Neutrophil (primary cell): ENCODE measurements at regions not wholly inside any gene's neighbourhood (a gene's known extent, or its start where the extent isn't known, plus 50 kb on each side); places are given as distances from the start of the nearest gene placed in this dataset.

Experiments used
- H3K27ac ChIP-seq: fragments of 200-600 bp; sonication (generic); 2 replicates; pipeline ENCODE4 v1.5.1; 2016; ENCODE audit warnings: mild to moderate bottlenecking, moderate library complexity
- H3K27me3 ChIP-seq: fragments of 200-600 bp; sonication (generic); 2 replicates; pipeline ENCODE4 v1.6.0; 2016; ENCODE audit warnings: mild to moderate bottlenecking
- H3K36me3 ChIP-seq: fragments of 200-600 bp; sonication (generic); 2 replicates; pipeline ENCODE4 v1.5.1; 2017
- H3K4me1 ChIP-seq, 2 experiments: fragments of 200-600 bp in 1 of 2; sonication (generic) in 1 of 2; 1 replicate in 1 of 2; 2 replicates in 1 of 2; pipeline versions ENCODE4 v1.5.1 to v1.6.1; 2013 to 2016; ENCODE audit warnings: low read depth in 1 of 2, low read length in 1 of 2, mild to moderate bottlenecking in 1 of 2, moderate library complexity in 1 of 2; ENCODE audit not compliant: control insufficient read depth in 1 of 2, insufficient read depth in 1 of 2
- H3K4me3 ChIP-seq, 2 experiments: fragments of 200-600 bp in 1 of 2; sonication (generic) in 1 of 2; 1 replicate in 1 of 2; 2 replicates in 1 of 2; pipeline ENCODE4 v1.5.1; 2013 to 2016; ENCODE audit warnings: low read depth in 1 of 2, low read length in 1 of 2, mild to moderate bottlenecking in 1 of 2, moderate library complexity in 1 of 2
- H3K9me3 ChIP-seq: fragments of 200-600 bp; sonication (generic); 2 replicates; pipeline ENCODE4 v1.5.1; 2016
- TF ChIP-seq, protein P1 (sequence below): fragments of 200-600 bp; sonication (generic); IDR thresholded peaks from 2 replicates; pipeline ENCODE4 v1.5.1; 2016; ENCODE audit warnings: antibody characterized with exemption

GRCh38 chr5:4215143-4215542 is 619.5 kb downstream of the IRX1 start:
- no peak overlapping the region for H3K27ac ChIP-seq
- no peaks in the 10 kb centered on the region for H3K36me3 ChIP-seq
- no peaks in the 10 kb centered on the region for H3K27me3 ChIP-seq
- no peaks in the 10 kb centered on the region for H3K9me3 ChIP-seq
- H3K4me3 ChIP-seq, result no peak overlapping the region
- no peaks in the 10 kb centered on the region for H3K4me1 ChIP-seq
- TF ChIP-seq, protein P1, sequence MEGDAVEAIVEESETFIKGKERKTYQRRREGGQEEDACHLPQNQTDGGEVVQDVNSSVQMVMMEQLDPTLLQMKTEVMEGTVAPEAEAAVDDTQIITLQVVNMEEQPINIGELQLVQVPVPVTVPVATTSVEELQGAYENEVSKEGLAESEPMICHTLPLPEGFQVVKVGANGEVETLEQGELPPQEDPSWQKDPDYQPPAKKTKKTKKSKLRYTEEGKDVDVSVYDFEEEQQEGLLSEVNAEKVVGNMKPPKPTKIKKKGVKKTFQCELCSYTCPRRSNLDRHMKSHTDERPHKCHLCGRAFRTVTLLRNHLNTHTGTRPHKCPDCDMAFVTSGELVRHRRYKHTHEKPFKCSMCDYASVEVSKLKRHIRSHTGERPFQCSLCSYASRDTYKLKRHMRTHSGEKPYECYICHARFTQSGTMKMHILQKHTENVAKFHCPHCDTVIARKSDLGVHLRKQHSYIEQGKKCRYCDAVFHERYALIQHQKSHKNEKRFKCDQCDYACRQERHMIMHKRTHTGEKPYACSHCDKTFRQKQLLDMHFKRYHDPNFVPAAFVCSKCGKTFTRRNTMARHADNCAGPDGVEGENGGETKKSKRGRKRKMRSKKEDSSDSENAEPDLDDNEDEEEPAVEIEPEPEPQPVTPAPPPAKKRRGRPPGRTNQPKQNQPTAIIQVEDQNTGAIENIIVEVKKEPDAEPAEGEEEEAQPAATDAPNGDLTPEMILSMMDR, result no peak

DNA sequence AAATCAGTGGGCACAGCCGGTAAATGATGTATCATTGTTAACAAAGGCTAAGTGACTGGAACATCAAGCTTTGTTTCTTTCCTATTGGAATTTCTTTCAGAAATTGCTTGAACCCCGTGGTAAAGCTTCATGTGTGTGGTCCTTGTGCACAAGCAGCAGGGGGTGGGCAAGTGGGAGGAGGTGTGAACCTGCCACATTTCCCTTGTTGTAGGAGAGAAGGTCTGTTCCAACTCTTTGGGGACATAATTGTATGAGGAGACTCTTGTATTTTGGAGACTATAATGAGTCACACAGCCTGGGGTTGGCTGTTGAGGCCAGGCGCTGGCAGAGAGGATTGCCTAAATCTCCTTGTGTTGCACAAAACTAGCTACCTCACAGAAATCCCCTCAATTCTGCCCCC is 620.5 kb downstream of the IRX1 start:
- Histone ChIP-seq H3K9me3 (no peaks in the 10 kb centered on the region), H3K27me3 (no peaks in the 10 kb centered on the region), H3K4me3 (no peak overlapping the region), H3K27ac (no peak overlapping the region), H3K36me3 (no peaks in the 10 kb centered on the region), H3K4me1 (no peaks in the 10 kb centered on the region)
- TF ChIP-seq, protein P1, result no peak

DNA sequence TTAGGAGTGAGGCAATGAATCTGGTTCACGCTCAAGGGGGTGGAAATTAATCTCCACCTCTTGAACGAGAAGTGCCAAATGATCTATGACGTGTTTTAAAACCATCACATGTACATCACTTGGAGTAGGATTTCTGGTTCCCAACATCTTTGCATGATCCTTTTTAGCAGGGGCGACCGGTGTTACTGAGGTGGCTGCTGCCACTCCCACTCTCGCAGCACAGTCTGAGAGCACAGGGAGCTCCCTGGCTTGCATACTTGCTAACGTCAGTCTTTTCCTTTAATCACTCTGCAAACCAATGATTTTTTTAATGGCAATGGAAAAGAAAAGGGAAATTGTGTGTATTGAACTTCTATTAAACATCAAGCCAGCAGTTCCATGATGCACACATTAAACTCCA is 624.4 kb downstream of the IRX1 start:
- Histone ChIP-seq H3K27me3 (no peaks in the 10 kb centered on the region), H3K36me3 (no peaks in the 10 kb centered on the region), H3K4me3 (no peak overlapping the region), H3K4me1 (no peaks in the 10 kb centered on the region), H3K9me3 (no peaks in the 10 kb centered on the region), H3K27ac (no peak overlapping the region)
- TF ChIP-seq, protein P1, result no peak

- Histone ChIP-seq H3K27me3 (no peaks in the 10 kb centered on the region), H3K4me1 (no peaks in the 10 kb centered on the region), H3K4me3 (no peak overlapping the region), H3K36me3 (no peaks in the 10 kb centered on the region), H3K9me3 (no peaks in the 10 kb centered on the region), H3K27ac (no peak overlapping the region)
- TF ChIP-seq, protein P1, result no peak
Observed at GRCh38 chr5:4221048-4221447, 625.4 kb downstream of the IRX1 start.

DNA sequence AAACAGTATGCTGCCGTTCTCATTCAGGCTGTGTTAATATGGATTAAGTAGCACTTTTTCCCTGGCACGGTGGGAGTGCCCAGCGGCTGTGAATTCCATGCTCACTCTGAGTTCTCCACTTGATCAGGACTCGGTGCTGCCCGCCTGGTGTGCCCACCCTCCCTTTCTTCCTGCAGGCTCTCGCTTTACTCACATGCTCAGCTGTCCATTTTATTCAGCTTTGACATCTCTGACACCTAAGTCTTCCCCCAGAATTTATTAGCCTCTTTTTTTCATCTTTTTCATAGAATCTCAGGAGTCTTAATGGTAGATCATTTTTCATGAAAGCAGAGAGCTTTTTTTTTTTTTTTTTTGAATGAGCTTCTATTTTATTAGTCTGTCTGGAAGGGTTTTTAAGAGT is 626.5 kb downstream of the IRX1 start:
- Histone ChIP-seq H3K9me3 (no peaks in the 10 kb centered on the region), H3K36me3 (no peaks in the 10 kb centered on the region), H3K27ac (no peak overlapping the region), H3K4me3 (no peak overlapping the region), H3K4me1 (no peaks in the 10 kb centered on the region), H3K27me3 (no peaks in the 10 kb centered on the region)
- TF ChIP-seq, protein P1, result no peak

- no peaks in the 10 kb centered on the region for H3K36me3 ChIP-seq
- no peak overlapping the region for H3K4me3 ChIP-seq
- H3K4me1 ChIP-seq, result no peaks in the 10 kb centered on the region
- H3K27ac ChIP-seq, result no peak overlapping the region
- no peaks in the 10 kb centered on the region for H3K9me3 ChIP-seq
- TF ChIP-seq, protein P1, result no peak
- H3K27me3 ChIP-seq, result no peaks in the 10 kb centered on the region
Observed at GRCh38 chr5:4222821-4223220, 627.2 kb downstream of the IRX1 start.
